ENCODE measurements at regions not wholly inside any gene's neighbourhood (a gene's known extent, or its start where the extent isn't known, plus 50 kb on each side); places are given as distances from the start of the nearest gene placed in this dataset.

GRCh38 chr2:142544173-142544572, 333.3 kb upstream of the KYNU start:
- TF ChIP-seq CTCF (IDR thresholded peaks at IDR 0.05; ENCODE audit: low read depth, low read length, poor library complexity, severe bottlenecking) (no peak), EZH2phosphoT487 (IDR thresholded peaks at IDR 0.05; ENCODE audit: borderline replicate concordance, low read length) (no peak)

All from DOHH2 (cell line).